Lower lobe of right lung (tissue), 2 donors: ENCODE measurements at regions not wholly inside any gene's neighbourhood (a gene's known extent, or its start where the extent isn't known, plus 50 kb on each side); places are given as distances from the start of the nearest gene placed in this dataset.
"Not testable (repeated sequence)": the region's sequence is repeated elsewhere in the genome, so short reads cannot be mapped to it uniquely, and the experiment has no call there.

Experiments
- ATAC-seq, 2 donors: fragments of 200-7000 bp; cut with Tn5 transposase; one replicate each; pipeline ENCODE4 v1.9.1; 2020 to 2022; ENCODE audit warnings: mild to moderate bottlenecking in 2 of 2, moderate library complexity in 2 of 2
- DNase-seq: peaks from one replicate; pipeline ENCODE4 v3.0.0-alpha.2; 2020
- H3K27ac ChIP-seq: fragments of 200-600 bp; one replicate; pipeline ENCODE4 v1.8.0; 2022
- H3K27me3 ChIP-seq: fragments of 200-600 bp; one replicate; pipeline ENCODE4 v1.8.0; 2022; ENCODE audit warnings: low read depth
- H3K36me3 ChIP-seq: fragments of 200-600 bp; one replicate; pipeline ENCODE4 v1.8.0; 2022; ENCODE audit warnings: mild to moderate bottlenecking
- H3K4me1 ChIP-seq: fragments of 200-600 bp; one replicate; pipeline ENCODE4 v1.8.0; 2022
- H3K4me3 ChIP-seq: fragments of 200-600 bp; one replicate; pipeline ENCODE4 v1.8.0; 2022; ENCODE audit warnings: mild to moderate bottlenecking
- H3K9me3 ChIP-seq: fragments of 200-600 bp; one replicate; pipeline ENCODE4 v1.8.0; 2022
- CTCF ChIP-seq: fragments of 200-600 bp; IDR thresholded peaks from one replicate; pipeline ENCODE4 v1.8.0; 2022; ENCODE audit warnings: antibody characterized with exemption, mild to moderate bottlenecking
- intact Hi-C: fragments of 100-400 bp; cut with DNase I; formaldehyde crosslinking; loops from one replicate; pipeline ENCODE4 v1.11.0; 2022
- donor health status: DM: no; HTN: yes; CAD: no; lungs with severe emphysema.

GRCh38 chr7:157475601-157476000 lies 138.8 kb downstream of the DNAJB6 start:
- H3K36me3 ChIP-seq, result no peaks in the 10 kb centered on the region
- peaks cover 4% of the 10 kb centered on the region for H3K9me3 ChIP-seq
- H3K4me3 ChIP-seq, result no peak overlapping the region
- TF ChIP-seq CTCF, result no peak
- intact Hi-C loops, result no loop called here
- H3K4me1 ChIP-seq, result no peaks in the 10 kb centered on the region
- no peaks in the 10 kb centered on the region for H3K27me3 ChIP-seq
- no peak overlapping the region for H3K27ac ChIP-seq
- DNase-seq (peak; percentile 13), ATAC-seq (no peak)

GRCh38 chr7:157476201-157476600 lies 139.4 kb downstream of the DNAJB6 start:
- DNase-seq, result peak; percentile 16
- intact Hi-C loops, result no loop called here
- no peaks in the 10 kb centered on the region for H3K27me3 ChIP-seq
- no peak for ATAC-seq
- TF ChIP-seq CTCF, result no peak
- H3K4me1 ChIP-seq, result no peaks in the 10 kb centered on the region
- H3K4me3 ChIP-seq, result no peak overlapping the region
- H3K9me3 ChIP-seq, result peaks cover 4% of the 10 kb centered on the region
- H3K27ac ChIP-seq, result no peak overlapping the region
- no peaks in the 10 kb centered on the region for H3K36me3 ChIP-seq

- Histone ChIP-seq H3K36me3 (no peaks in the 10 kb centered on the region), H3K27ac (no peak overlapping the region), H3K4me1 (no peaks in the 10 kb centered on the region), H3K27me3 (no peaks in the 10 kb centered on the region), H3K4me3 (no peak overlapping the region), H3K9me3 (peaks cover 4% of the 10 kb centered on the region)
- TF ChIP-seq CTCF, result no peak
- no peak for ATAC-seq
- DNase-seq, result peak; percentile 27
- intact Hi-C loops, result no loop called here
These were observed 140.1 kb downstream of the DNAJB6 start for GRCh38 chr7:157476654-157477549.

GRCh38 chr7:157477550-157478212 lies 140.9 kb downstream of the DNAJB6 start:
- TF ChIP-seq CTCF, result no peak
- intact Hi-C loops, result no loop called here
- DNase-seq, result no peak

GRCh38 chr7:157478611-157479010 lies 141.8 kb downstream of the DNAJB6 start:
- intact Hi-C loops, H3K4me3 ChIP-seq: not testable (repeated sequence)

More at GRCh38 chr7:157477550-157478212, 140.9 kb downstream of the DNAJB6 start:
- no peaks in the 10 kb centered on the region for H3K36me3 ChIP-seq
- H3K4me1 ChIP-seq, result no peaks in the 10 kb centered on the region
- H3K4me3 ChIP-seq, result no peak overlapping the region
- H3K27ac ChIP-seq, result no peak overlapping the region
- no peak for ATAC-seq
- H3K9me3 ChIP-seq, result peaks cover 4% of the 10 kb centered on the region
- no peaks in the 10 kb centered on the region for H3K27me3 ChIP-seq

GRCh38 chr7:157479326-157479725 lies 142.5 kb downstream of the DNAJB6 start:
- Histone ChIP-seq H3K36me3 (no peaks in the 10 kb centered on the region), H3K4me3 (no peak overlapping the region), H3K4me1 (no peaks in the 10 kb centered on the region), H3K9me3 (no peaks in the 10 kb centered on the region), H3K27ac (no peak overlapping the region), H3K27me3 (no peaks in the 10 kb centered on the region)
- no peak for TF ChIP-seq CTCF
- intact Hi-C loops, result no loop called here
- DNase-seq (no peak), ATAC-seq (no peak)

More at GRCh38 chr7:157478611-157479010, 141.8 kb downstream of the DNAJB6 start:
- not testable (repeated sequence) for ATAC-seq, H3K9me3 ChIP-seq, H3K36me3 ChIP-seq, H3K4me1 ChIP-seq, H3K27ac ChIP-seq, DNase-seq, H3K27me3 ChIP-seq
